Esophagus squamous epithelium (tissue), 5 donors: ENCODE measurements at regions not wholly inside any gene's neighbourhood (a gene's known extent, or its start where the extent isn't known, plus 50 kb on each side); places are given as distances from the start of the nearest gene placed in this dataset.

Experiments
- DNase-seq: peaks from one replicate; lab custom pipeline; 2025; lab: John Stamatoyannopoulos, UW
- H3K27ac ChIP-seq, 4 donors: fragments of 200-600 bp; sonication (generic); one replicate each; pipeline ENCODE4 v1.5.1; 2016 to 2019; ENCODE audit warnings: mild to moderate bottlenecking in 1 of 4
- H3K27me3 ChIP-seq, 4 donors: fragments of 200-600 bp; sonication (generic); 1 replicate in 3 of 4; 2 replicates in 1 of 4; pipeline versions ENCODE4 v1.5.1 to v1.6.0; 2017 to 2021; ENCODE audit warnings: antibody characterized with exemption in 1 of 4
- H3K36me3 ChIP-seq, 3 donors: fragments of 200-600 bp; sonication (generic); one replicate each; pipeline ENCODE4 v1.5.1; 2016 to 2019
- H3K4me1 ChIP-seq, 3 donors: fragments of 200-600 bp; sonication (generic); one replicate each; pipeline ENCODE4 v1.5.1; 2017 to 2019
- H3K4me3 ChIP-seq, 4 donors: fragments of 200-600 bp; sonication (generic); 1 replicate in 3 of 4; 2 replicates in 1 of 4; pipeline ENCODE4 v1.5.1; 2016 to 2019; ENCODE audit warnings: mild to moderate bottlenecking in 2 of 4, moderate library complexity in 1 of 4
- H3K9me3 ChIP-seq, 3 donors: fragments of 200-600 bp; sonication (generic); one replicate each; pipeline ENCODE4 v1.5.1; 2016 to 2019
- CTCF ChIP-seq, 6 experiments: fragments of 450-650 bp in 4 of 6; fragments of 200-600 bp in 2 of 6; sonication (generic) in 2 of 6; IDR thresholded peaks; one replicate each; pipeline ENCODE4 v1.5.1; 2016 to 2019; ENCODE audit warnings: antibody characterized with exemption in 6 of 6, mild to moderate bottlenecking in 4 of 6, moderate library complexity in 4 of 6
- POLR2A ChIP-seq, 4 donors: fragments of 450-650 bp; IDR thresholded peaks; one replicate each; pipeline ENCODE4 v1.6.1; 2017; ENCODE audit warnings: antibody characterized with exemption in 4 of 4, mild to moderate bottlenecking in 4 of 4, moderate library complexity in 3 of 4
- WGBS, 2 donors: methylation state at CpG; one replicate each; pipeline ENCODE4 v1.1.5; 2018; 5-methylcytosine and 5-hydroxymethylcytosine counted together
- intact Hi-C: fragments of 100-400 bp; cut with DNase I; formaldehyde crosslinking; loops from one replicate; pipeline ENCODE4 v1.15.0; 2022
- donor health status: DM: yes; HTN: yes; CAD: no.

- DNase-seq: no peak
- Histone ChIP-seq H3K36me3 (no peaks in the 10 kb centered on the region), H3K9me3 (no peaks in the 10 kb centered on the region), H3K27me3 (no peaks in the 10 kb centered on the region), H3K4me1 (no peaks in the 10 kb centered on the region), H3K4me3 (no peak overlapping the region), H3K27ac (no peak overlapping the region)
- TF ChIP-seq CTCF (IDR thresholded peaks at IDR 0.05) (no peak), POLR2A (IDR thresholded peaks at IDR 0.05) (no peak)
- intact Hi-C loops: no loop called here
Measured at GRCh38 chr1:219541946-219542345, 71.0 kb downstream of the ZC3H11B start.

GRCh38 chr1:219539645-219540254 lies 73.2 kb downstream of the ZC3H11B start:
- Histone ChIP-seq H3K4me3 (no peak overlapping the region), H3K27me3 (no peaks in the 10 kb centered on the region), H3K27ac (no peak overlapping the region), H3K4me1 (no peaks in the 10 kb centered on the region), H3K9me3 (no peaks in the 10 kb centered on the region), H3K36me3 (no peaks in the 10 kb centered on the region)
- no peak for DNase-seq
- 41 to 71% methylated on average over 3 of the region's 3 CpGs for WGBS, 2 donors
- TF ChIP-seq CTCF (IDR thresholded peaks at IDR 0.05) (no peak), POLR2A (IDR thresholded peaks at IDR 0.05) (no peak)
- intact Hi-C loops: no loop called here

GRCh38 chr1:219538886-219539285 lies 74.0 kb downstream of the ZC3H11B start:
- Histone ChIP-seq H3K36me3 (no peaks in the 10 kb centered on the region), H3K27me3 (no peaks in the 10 kb centered on the region), H3K4me1 (no peaks in the 10 kb centered on the region), H3K9me3 (no peaks in the 10 kb centered on the region), H3K27ac (no peak overlapping the region), H3K4me3 (no peak overlapping the region)
- 83 to 92% methylated on average over 1 of the region's 1 CpG for WGBS, 2 donors
- intact Hi-C loops: no loop called here
- DNase-seq: no peak
- TF ChIP-seq CTCF (IDR thresholded peaks at IDR 0.05) (no peak), POLR2A (IDR thresholded peaks at IDR 0.05) (no peak)

GRCh38 chr1:219537223-219537631 lies 75.7 kb downstream of the ZC3H11B start:
- H3K36me3 ChIP-seq: no peaks in the 10 kb centered on the region
- no peaks in the 10 kb centered on the region for H3K9me3 ChIP-seq
- H3K4me1 ChIP-seq: no peaks in the 10 kb centered on the region
- H3K4me3 ChIP-seq: no peak overlapping the region
- intact Hi-C loops: no loop called here
- no peak overlapping the region for H3K27ac ChIP-seq
- 78 to 82% methylated on average over 2 of the region's 2 CpGs for WGBS, 2 donors
- H3K27me3 ChIP-seq: no peaks in the 10 kb centered on the region
- DNase-seq: no peak
- TF ChIP-seq CTCF (IDR thresholded peaks at IDR 0.05) (no peak), POLR2A (IDR thresholded peaks at IDR 0.05) (no peak)

GRCh38 chr1:219536038-219536437 lies 76.9 kb downstream of the ZC3H11B start:
- intact Hi-C loops: no loop called here
- TF ChIP-seq POLR2A (IDR thresholded peaks at IDR 0.05) (no peak), CTCF (IDR thresholded peaks at IDR 0.05) (no peak)
- Histone ChIP-seq H3K9me3 (no peaks in the 10 kb centered on the region), H3K27ac (no peak overlapping the region), H3K27me3 (no peaks in the 10 kb centered on the region), H3K36me3 (no peaks in the 10 kb centered on the region), H3K4me3 (no peak overlapping the region), H3K4me1 (no peaks in the 10 kb centered on the region)
- DNase-seq: no peak
- WGBS, 2 donors: 81 to 84% methylated on average over 4 of the region's 4 CpGs
